IMR-90 (cell line): ENCODE measurements at regions not wholly inside any gene's neighbourhood (a gene's known extent, or its start where the extent isn't known, plus 50 kb on each side); places are given as distances from the start of the nearest gene placed in this dataset.

Experiments
- ATAC-seq: fragments of 200-7000 bp; cut with Tn5 transposase; 2 replicates; pipeline ENCODE4 v1.9.1; 2020; ENCODE audit warnings: low read depth, mild to moderate bottlenecking, moderate library complexity
- BruUV-seq: library from RNA; stranded (reverse); fragments of 400-500 nt; replicated peaks from 2 replicates; lab custom pipeline; 2021; lab: Mats Ljungman, UMichigan
- CTCF ChIA-PET: fragments of 300-600 bp; formaldehyde crosslinking; extraction: SDS; loops from one replicate; lab custom pipeline; 2021; ENCODE audit warnings: antibody characterized with exemption; lab: Yijun Ruan, JAX
- POLR2A ChIA-PET: fragments of 300-600 bp; sonication (Branson Sonifier 250); formaldehyde crosslinking; loops from one replicate; lab custom pipeline; 2022; ENCODE audit warnings: antibody characterized with exemption; ENCODE audit not compliant: unreplicated experiment; lab: Charles Lee
- DNase-seq: peaks from one replicate; pipeline ENCODE4 v3.0.0; 2013
- H2AFZ ChIP-seq: replicated peaks from 2 replicates; pipeline ENCODE3; 2013; ENCODE audit warnings: low read length, mild to moderate bottlenecking; ENCODE audit not compliant: poor library complexity
- H2AK5ac ChIP-seq: 2 replicates; pipeline ENCODE4 v1.6.1; 2013; ENCODE audit warnings: low read depth, low read length, inconsistent platforms
- H2AK9ac ChIP-seq: replicated peaks from 2 replicates; pipeline ENCODE3; 2013; ENCODE audit warnings: mild to moderate bottlenecking, low read depth, low read length, moderate library complexity; ENCODE audit not compliant: poor library complexity
- H2BK120ac ChIP-seq: 2 replicates; pipeline ENCODE4 v1.6.1; 2013; ENCODE audit warnings: low read depth, low read length, inconsistent platforms
- H2BK15ac ChIP-seq: 3 replicates; pipeline ENCODE4 v1.6.1; 2013; ENCODE audit warnings: low read depth, low read length, inconsistent platforms
- H2BK20ac ChIP-seq: 2 replicates; pipeline ENCODE4 v1.6.1; 2013; ENCODE audit warnings: low read depth, mild to moderate bottlenecking, inconsistent platforms, low read length, moderate library complexity
- H2BK5ac ChIP-seq: 2 replicates; pipeline ENCODE4 v1.6.1; 2013; ENCODE audit warnings: mild to moderate bottlenecking, low read depth, low read length, inconsistent platforms; ENCODE audit not compliant: poor library complexity, severe bottlenecking
- H3K14ac ChIP-seq: replicated peaks from 2 replicates; pipeline ENCODE4 v1.6.1; 2013; ENCODE audit warnings: low read depth, low read length, inconsistent platforms
- H3K18ac ChIP-seq: 2 replicates; pipeline ENCODE4 v1.6.1; 2013; ENCODE audit warnings: low read depth, low read length, control low read depth
- H3K23ac ChIP-seq: 2 replicates; pipeline ENCODE4 v1.6.1; 2013; ENCODE audit warnings: low read depth, low read length, inconsistent platforms
- H3K27ac ChIP-seq: 2 replicates; pipeline ENCODE4 v1.5.1; 2013; ENCODE audit warnings: mild to moderate bottlenecking, control low read depth, low read length; ENCODE audit not compliant: insufficient read depth
- H3K27me3 ChIP-seq: 2 replicates; pipeline ENCODE4 v1.6.1; 2013; ENCODE audit warnings: low read length; ENCODE audit not compliant: control insufficient read depth, insufficient read depth
- H3K36me3 ChIP-seq: 2 replicates; pipeline ENCODE4 v1.6.1; 2013; ENCODE audit warnings: low read length, mixed read lengths; ENCODE audit not compliant: control insufficient read depth, insufficient read depth
- H3K4ac ChIP-seq: 2 replicates; pipeline ENCODE4 v1.6.1; 2013; ENCODE audit warnings: low read depth, low read length, inconsistent platforms
- H3K4me1 ChIP-seq: 2 replicates; pipeline ENCODE4 v1.6.1; 2013; ENCODE audit warnings: low read length, mixed read lengths; ENCODE audit not compliant: control insufficient read depth, insufficient read depth
- H3K4me2 ChIP-seq: 2 replicates; pipeline ENCODE4 v1.6.1; 2013; ENCODE audit warnings: low read depth, mild to moderate bottlenecking, control low read depth, low read length, moderate library complexity
- H3K4me3 ChIP-seq: 2 replicates; pipeline ENCODE4 v1.5.1; 2013; ENCODE audit warnings: low read depth, mild to moderate bottlenecking, control low read depth, low read length, moderate library complexity; ENCODE audit not compliant: insufficient read depth
- H3K56ac ChIP-seq: 2 replicates; pipeline ENCODE4 v1.6.1; 2013; ENCODE audit warnings: low read length, inconsistent platforms; ENCODE audit not compliant: insufficient read depth; ENCODE audit errors: extremely low read depth
- H3K79me1 ChIP-seq, 2 experiments: 2 replicates each; pipeline ENCODE4 v1.6.1; 2013; ENCODE audit warnings: low read length in 2 of 2, inconsistent platforms in 1 of 2, low read depth in 1 of 2
- H3K9ac ChIP-seq: 2 replicates; pipeline ENCODE4 v1.6.1; 2013; ENCODE audit warnings: low read depth, low read length, control low read depth
- H3K9me1 ChIP-seq: 2 replicates; pipeline ENCODE4 v1.6.1; 2013; ENCODE audit warnings: low read length, inconsistent platforms; ENCODE audit not compliant: insufficient read depth
- H3K9me3 ChIP-seq: 2 replicates; pipeline ENCODE4 v1.6.1; 2013; ENCODE audit warnings: low read length; ENCODE audit not compliant: control insufficient read depth, insufficient read depth
- H4K20me1 ChIP-seq: 2 replicates; pipeline ENCODE4 v1.6.1; 2013; ENCODE audit warnings: low read length, inconsistent platforms; ENCODE audit not compliant: insufficient read depth
- H4K5ac ChIP-seq: 2 replicates; pipeline ENCODE4 v1.6.1; 2013; ENCODE audit warnings: mild to moderate bottlenecking, low read depth, low read length, control low read depth
- H4K8ac ChIP-seq, 2 experiments: 2 replicates each; pipeline ENCODE4 v1.6.1; 2013; ENCODE audit warnings: low read depth in 2 of 2, low read length in 2 of 2, control low read depth in 1 of 2, inconsistent platforms in 1 of 2
- H4K91ac ChIP-seq: 2 replicates; pipeline ENCODE4 v1.6.1; 2013; ENCODE audit warnings: low read depth, low read length, inconsistent platforms; ENCODE audit not compliant: insufficient read depth
- BHLHE40 ChIP-seq: fragments of 150-350 bp; IDR thresholded peaks from 2 replicates; pipeline ENCODE4 v1.6.1; 2016; ENCODE audit warnings: mild to moderate bottlenecking, low read depth, low read length
- CEBPB ChIP-seq: IDR thresholded peaks from 2 replicates; pipeline ENCODE4 v1.6.1; 2012; ENCODE audit warnings: low read depth, low read length, improper control_type of control experiment
- CHD1 ChIP-seq: IDR thresholded peaks from 2 replicates; pipeline ENCODE4 v1.6.1; 2012; ENCODE audit warnings: low read depth, low read length, improper control_type of control experiment
- FOS ChIP-seq: fragments of 150-350 bp; IDR thresholded peaks from 2 replicates; pipeline ENCODE4 v1.6.1; 2016; ENCODE audit warnings: low read depth, low read length
- MAFK ChIP-seq: IDR thresholded peaks from 2 replicates; pipeline ENCODE4 v1.6.1; 2012; ENCODE audit warnings: low read depth, low read length, improper control_type of control experiment
- MAZ ChIP-seq: IDR thresholded peaks from 2 replicates; pipeline ENCODE4 v1.6.1; 2012; ENCODE audit warnings: low read depth, mild to moderate bottlenecking, low read length, improper control_type of control experiment, moderate library complexity, borderline replicate concordance
- MXI1 ChIP-seq: IDR thresholded peaks from 2 replicates; pipeline ENCODE4 v1.6.1; 2012; ENCODE audit warnings: low read depth, mild to moderate bottlenecking, low read length, moderate library complexity, borderline replicate concordance
- NFE2L2 ChIP-seq: fragments of 150-350 bp; IDR thresholded peaks from 2 replicates; pipeline ENCODE4 v1.6.1; 2016; ENCODE audit warnings: low read depth, mild to moderate bottlenecking, low read length
- POLR2A ChIP-seq: IDR thresholded peaks from 2 replicates; pipeline ENCODE4 v1.6.1; 2012; ENCODE audit warnings: mild to moderate bottlenecking, low read depth, low read length
- RAD21 ChIP-seq: IDR thresholded peaks from 2 replicates; pipeline ENCODE4 v1.6.1; 2012; ENCODE audit warnings: low read length, improper control_type of control experiment
- RCOR1 ChIP-seq: IDR thresholded peaks from 2 replicates; pipeline ENCODE4 v1.6.1; 2012; ENCODE audit warnings: mild to moderate bottlenecking, low read length, improper control_type of control experiment; ENCODE audit not compliant: insufficient replicate concordance
- RFX5 ChIP-seq: IDR thresholded peaks from 2 replicates; pipeline ENCODE4 v1.8.0; 2012; ENCODE audit warnings: low read depth, mild to moderate bottlenecking, low read length, moderate library complexity
- SMC3 ChIP-seq: fragments of 150-350 bp; IDR thresholded peaks from 2 replicates; pipeline ENCODE4 v1.6.1; 2016; ENCODE audit warnings: low read depth, mild to moderate bottlenecking, antibody characterized with exemption, low read length, moderate library complexity
- WGBS, 2 experiments: methylation state at CpG; one replicate each; pipeline versions ENCODE4 v1.1.5 to v1.1.7; 2013; ENCODE audit warnings: missing lambda C conversion rate in 2 of 2; ENCODE audit not compliant: insufficient read length in 1 of 2; ENCODE audit errors: extremely low coverage in 2 of 2; 5-methylcytosine and 5-hydroxymethylcytosine counted together
- dilution Hi-C: fragments of 300-500 bp; cut with HindIII; formaldehyde crosslinking; loops from one replicate; pipeline ENCODE4 v1.14.3; 2018; ENCODE audit warnings: low sequenced_read_pairs; ENCODE audit not compliant: unreplicated experiment
- in situ Hi-C: fragments of 300-500 bp; cut with MboI; formaldehyde crosslinking; loops from 3 replicates; pipeline ENCODE4 v1.14.3; 2019; ENCODE audit warnings: low sequenced_read_pairs, inconsistent platforms, mixed read lengths
- intact Hi-C: fragments of 100-400 bp; cut with micrococcal nuclease; formaldehyde crosslinking; loops from 2 replicates; pipeline ENCODE4 v1.10.0; 2022
- TF ChIP-seq, protein P1 (sequence below): fragments of 150-350 bp; IDR thresholded peaks from 2 replicates; pipeline ENCODE4 v1.6.1; 2017; ENCODE audit warnings: mild to moderate bottlenecking, antibody characterized with exemption, low read length, low read depth
- TF ChIP-seq, protein P2 (sequence below): conservative IDR thresholded peaks from 2 replicates; pipeline ENCODE4 v1.5.1; 2012; ENCODE audit warnings: mild to moderate bottlenecking, low read depth, low read length, improper control_type of control experiment
- TF ChIP-seq, protein P3 (sequence below): fragments of 150-350 bp; IDR thresholded peaks from 2 replicates; pipeline ENCODE4 v1.6.1; 2016; ENCODE audit warnings: low read depth, mild to moderate bottlenecking, low read length, moderate library complexity, borderline replicate concordance

GRCh38 chr13:59543418-59543817, 620.3 kb downstream of the DIAPH3 start:
- H2AK5ac ChIP-seq, result no peak overlapping the region
- H3K27ac ChIP-seq, result no peak overlapping the region
- no peak overlapping the region for H2BK20ac ChIP-seq
- no peak overlapping the region for H3K14ac ChIP-seq
- TF ChIP-seq RAD21 (no peak), CHD1 (no peak), CEBPB (no peak), BHLHE40 (no peak), RCOR1 (no peak), FOS (no peak), RFX5 (no peak), NFE2L2 (no peak), MAFK (no peak), MAZ (no peak), POLR2A (no peak), SMC3 (no peak), MXI1 (no peak)
- TF ChIP-seq, protein P1, sequence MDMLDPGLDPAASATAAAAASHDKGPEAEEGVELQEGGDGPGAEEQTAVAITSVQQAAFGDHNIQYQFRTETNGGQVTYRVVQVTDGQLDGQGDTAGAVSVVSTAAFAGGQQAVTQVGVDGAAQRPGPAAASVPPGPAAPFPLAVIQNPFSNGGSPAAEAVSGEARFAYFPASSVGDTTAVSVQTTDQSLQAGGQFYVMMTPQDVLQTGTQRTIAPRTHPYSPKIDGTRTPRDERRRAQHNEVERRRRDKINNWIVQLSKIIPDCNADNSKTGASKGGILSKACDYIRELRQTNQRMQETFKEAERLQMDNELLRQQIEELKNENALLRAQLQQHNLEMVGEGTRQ, result no peak
- TF ChIP-seq, protein P2, sequence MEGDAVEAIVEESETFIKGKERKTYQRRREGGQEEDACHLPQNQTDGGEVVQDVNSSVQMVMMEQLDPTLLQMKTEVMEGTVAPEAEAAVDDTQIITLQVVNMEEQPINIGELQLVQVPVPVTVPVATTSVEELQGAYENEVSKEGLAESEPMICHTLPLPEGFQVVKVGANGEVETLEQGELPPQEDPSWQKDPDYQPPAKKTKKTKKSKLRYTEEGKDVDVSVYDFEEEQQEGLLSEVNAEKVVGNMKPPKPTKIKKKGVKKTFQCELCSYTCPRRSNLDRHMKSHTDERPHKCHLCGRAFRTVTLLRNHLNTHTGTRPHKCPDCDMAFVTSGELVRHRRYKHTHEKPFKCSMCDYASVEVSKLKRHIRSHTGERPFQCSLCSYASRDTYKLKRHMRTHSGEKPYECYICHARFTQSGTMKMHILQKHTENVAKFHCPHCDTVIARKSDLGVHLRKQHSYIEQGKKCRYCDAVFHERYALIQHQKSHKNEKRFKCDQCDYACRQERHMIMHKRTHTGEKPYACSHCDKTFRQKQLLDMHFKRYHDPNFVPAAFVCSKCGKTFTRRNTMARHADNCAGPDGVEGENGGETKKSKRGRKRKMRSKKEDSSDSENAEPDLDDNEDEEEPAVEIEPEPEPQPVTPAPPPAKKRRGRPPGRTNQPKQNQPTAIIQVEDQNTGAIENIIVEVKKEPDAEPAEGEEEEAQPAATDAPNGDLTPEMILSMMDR, result no peak
- TF ChIP-seq, protein P3, sequence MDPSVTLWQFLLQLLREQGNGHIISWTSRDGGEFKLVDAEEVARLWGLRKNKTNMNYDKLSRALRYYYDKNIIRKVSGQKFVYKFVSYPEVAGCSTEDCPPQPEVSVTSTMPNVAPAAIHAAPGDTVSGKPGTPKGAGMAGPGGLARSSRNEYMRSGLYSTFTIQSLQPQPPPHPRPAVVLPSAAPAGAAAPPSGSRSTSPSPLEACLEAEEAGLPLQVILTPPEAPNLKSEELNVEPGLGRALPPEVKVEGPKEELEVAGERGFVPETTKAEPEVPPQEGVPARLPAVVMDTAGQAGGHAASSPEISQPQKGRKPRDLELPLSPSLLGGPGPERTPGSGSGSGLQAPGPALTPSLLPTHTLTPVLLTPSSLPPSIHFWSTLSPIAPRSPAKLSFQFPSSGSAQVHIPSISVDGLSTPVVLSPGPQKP, result no peak
- H3K4me2 ChIP-seq, result no peak overlapping the region
- intact Hi-C loops (no loop called here), in situ Hi-C loops (no loop called here), dilution Hi-C loops (no loop called here)
- H3K23ac ChIP-seq, result no peak overlapping the region
- ChIA-PET CTCF (no interaction called here), POLR2A (no interaction called here)
- H3K9me3 ChIP-seq, result no peaks in the 10 kb centered on the region
- H3K4ac ChIP-seq, result no peak overlapping the region
- H3K4me1 ChIP-seq, result no peaks in the 10 kb centered on the region
- ATAC-seq, result no peak
- no peak overlapping the region for H2BK5ac ChIP-seq
- no TSS peak for BruUV-seq
- no peak overlapping the region for H3K4me3 ChIP-seq
- no peak overlapping the region for H3K18ac ChIP-seq
- DNase-seq, result no peak
- H2BK120ac ChIP-seq, result no peak overlapping the region
- H4K91ac ChIP-seq, result no peak overlapping the region
- H3K56ac ChIP-seq, result no peak overlapping the region
- no CpG with 5 or more reads among the region's 1 CpG for whole genome bisulfite sequencing, 2 experiments
- H3K27me3 ChIP-seq, result no peaks in the 10 kb centered on the region; the same call in 1 of the 2 replicates
- H2AK9ac ChIP-seq, result no peak overlapping the region
- no peak overlapping the region for H2AFZ ChIP-seq
- no peak overlapping the region for H3K9ac ChIP-seq
- no peaks in the 10 kb centered on the region for H3K9me1 ChIP-seq
- no peak overlapping the region for H4K5ac ChIP-seq
- no peaks in the 10 kb centered on the region for H3K36me3 ChIP-seq
- H3K79me1 ChIP-seq, result no peaks in the 10 kb centered on the region
- H4K20me1 ChIP-seq, result no peaks in the 10 kb centered on the region
- H4K8ac ChIP-seq, result no peak overlapping the region
- H2BK15ac ChIP-seq, result no peak overlapping the region
